OCI-M1 (cell line): ENCODE measurements at regions not wholly inside any gene's neighbourhood (a gene's known extent, or its start where the extent isn't known, plus 50 kb on each side); places are given as distances from the start of the nearest gene placed in this dataset.
A peak's percentile ranks its signal among the peaks of the same experiment; 100 is the strongest.

Experiments used
- DNase-seq: peaks from one replicate; lab custom pipeline; 2025; lab: John Stamatoyannopoulos, UW

GRCh38 chr16:85990861-85991301 lies 91.9 kb downstream of the IRF8 start:
- no peak for DNase-seq

DNA sequence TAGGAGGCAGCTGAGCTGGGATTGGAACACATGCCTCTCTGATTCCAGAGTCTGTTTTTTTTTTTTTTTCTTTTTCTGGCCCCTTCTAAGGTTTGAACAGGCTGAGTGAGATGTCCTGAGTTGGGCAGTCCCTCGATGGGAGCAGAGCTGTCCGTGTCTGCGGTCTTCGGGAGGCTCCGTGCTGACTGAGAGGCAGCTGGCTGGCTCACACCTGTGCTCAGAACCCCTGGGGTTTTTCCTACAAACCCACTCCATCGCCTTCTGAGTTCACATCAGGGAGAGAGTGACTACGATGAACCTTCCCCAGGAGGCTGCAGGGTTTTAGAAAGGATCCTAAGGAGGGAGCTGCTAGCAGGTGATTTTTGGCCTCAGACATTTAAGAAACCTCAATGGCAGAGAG lies 92.5 kb downstream of the IRF8 start:
- no peak for DNase-seq

DNA sequence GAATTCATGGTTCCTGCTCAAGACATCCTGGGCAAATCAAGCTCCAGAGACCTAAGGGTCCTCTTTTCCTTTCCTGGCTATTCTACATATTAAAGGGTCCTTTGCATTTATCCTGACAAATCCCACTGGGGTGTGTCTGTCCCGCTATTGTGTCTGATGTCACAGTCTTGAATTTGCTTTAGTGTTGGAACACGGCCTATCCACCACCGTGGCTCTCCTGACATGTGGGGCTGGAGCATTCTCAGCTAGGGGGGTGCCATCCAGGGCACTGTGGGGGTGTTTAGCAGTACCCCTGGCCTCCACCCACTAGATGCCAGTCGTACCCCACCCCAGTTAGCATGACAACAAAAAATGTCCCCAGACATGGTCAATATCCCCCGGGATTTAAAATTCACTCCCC lies 92.9 kb downstream of the IRF8 start:
- DNase-seq: no peak

GRCh38 chr16:85992359-85992758 lies 93.4 kb downstream of the IRF8 start:
- no peak for DNase-seq

- DNase-seq: no peak
Measured at GRCh38 chr16:85992779-85993178, 93.8 kb downstream of the IRF8 start.

- DNase-seq: no peak
Measured at GRCh38 chr16:85994492-85995490, 95.8 kb downstream of the IRF8 start.

DNA sequence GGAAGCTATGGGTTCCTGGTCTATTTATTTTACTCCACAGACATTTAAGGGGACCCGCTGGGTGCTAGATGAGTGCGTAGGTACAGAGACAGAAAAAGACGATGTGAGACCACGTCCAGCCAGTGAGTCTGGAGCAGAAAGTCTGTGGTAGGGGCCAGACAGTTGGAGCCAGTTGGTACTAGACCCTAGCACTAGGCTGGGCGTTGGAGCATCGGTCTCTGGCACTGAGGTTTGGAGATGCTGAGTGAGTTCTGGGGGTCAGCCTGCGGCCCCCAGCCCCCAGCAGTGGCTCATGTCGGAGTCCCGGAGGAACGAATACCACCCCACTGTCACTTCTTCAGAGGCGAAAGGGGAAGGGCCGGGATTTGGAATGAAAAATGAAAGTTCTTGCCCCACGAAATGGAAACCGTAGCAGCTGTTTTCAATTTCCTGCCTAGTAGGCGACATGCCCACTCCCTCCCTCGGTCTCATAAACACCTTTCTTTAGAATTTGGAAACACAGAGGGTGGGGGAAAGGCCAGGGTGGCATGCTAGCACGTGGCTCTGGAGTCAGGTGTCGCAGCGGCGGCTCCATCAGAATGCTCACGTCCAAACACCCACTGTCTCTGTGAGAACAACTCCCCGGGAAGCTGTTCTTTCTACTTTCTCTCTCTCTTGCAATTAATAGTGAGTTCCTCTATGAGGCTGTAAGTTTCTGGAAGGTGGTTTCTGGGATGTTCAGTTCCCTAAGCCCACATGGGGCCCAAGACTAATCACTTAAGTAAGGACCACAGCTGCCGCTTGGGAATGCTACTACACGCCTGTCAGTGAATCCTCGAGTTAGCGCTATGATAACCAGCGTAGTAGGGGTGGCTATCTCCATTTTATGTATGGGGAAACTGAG lies 96.8 kb downstream of the IRF8 start:
- no peak for DNase-seq

DNA sequence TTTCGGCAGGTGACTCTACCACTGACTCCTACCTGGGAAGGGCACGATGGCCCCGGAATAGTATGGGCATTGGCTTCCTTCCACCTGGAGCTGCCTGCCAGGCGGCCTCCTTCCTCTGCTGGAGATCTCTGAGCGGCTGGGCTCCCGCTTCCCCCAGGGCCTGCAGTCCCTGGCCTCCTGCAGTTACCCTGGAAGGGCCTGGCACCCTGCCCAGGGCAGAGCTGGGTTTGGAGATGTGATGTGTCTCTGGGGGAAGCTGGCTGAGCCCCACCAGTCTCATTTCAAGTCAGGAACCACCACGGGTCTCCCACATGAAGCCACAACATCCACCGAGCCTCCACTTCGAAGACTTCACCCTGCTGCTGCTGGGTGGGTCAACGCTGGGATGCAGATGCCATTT lies 97.9 kb downstream of the IRF8 start:
- no peak for DNase-seq

DNA sequence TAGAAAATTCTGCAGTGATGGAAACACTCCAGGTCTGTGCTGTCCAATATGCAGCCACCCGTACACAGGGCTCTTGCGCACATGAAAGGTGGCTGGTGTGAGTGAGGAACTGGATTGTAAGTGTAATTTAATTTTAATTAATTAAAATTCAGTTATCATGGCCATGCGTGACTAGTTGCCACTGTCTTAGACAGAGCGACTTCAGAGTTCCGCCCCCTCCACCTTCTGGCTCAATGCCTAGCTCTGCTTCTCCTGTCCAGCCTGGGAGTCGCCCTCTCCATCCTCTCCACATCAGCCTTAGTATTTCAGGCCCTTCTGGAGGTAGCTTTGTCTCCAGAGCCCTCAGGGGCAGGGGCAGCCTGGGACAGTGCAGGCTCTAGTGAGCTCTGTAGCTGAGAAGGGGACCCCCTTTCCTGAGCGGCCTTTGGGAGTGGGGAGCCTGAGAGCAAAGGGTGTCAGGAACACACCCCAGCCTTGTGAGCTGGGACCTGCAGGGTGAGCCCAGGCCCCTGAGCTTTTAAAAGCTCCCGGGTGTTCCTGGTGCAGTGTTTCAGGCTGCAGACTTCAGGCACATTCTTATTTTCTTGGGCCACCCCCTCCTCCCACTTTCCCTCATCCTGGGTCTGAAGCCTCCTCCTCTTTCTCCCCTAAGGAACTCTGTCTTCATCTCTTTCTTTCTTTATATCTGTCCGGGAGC lies 99.4 kb downstream of the IRF8 start:
- no peak for DNase-seq

DNA sequence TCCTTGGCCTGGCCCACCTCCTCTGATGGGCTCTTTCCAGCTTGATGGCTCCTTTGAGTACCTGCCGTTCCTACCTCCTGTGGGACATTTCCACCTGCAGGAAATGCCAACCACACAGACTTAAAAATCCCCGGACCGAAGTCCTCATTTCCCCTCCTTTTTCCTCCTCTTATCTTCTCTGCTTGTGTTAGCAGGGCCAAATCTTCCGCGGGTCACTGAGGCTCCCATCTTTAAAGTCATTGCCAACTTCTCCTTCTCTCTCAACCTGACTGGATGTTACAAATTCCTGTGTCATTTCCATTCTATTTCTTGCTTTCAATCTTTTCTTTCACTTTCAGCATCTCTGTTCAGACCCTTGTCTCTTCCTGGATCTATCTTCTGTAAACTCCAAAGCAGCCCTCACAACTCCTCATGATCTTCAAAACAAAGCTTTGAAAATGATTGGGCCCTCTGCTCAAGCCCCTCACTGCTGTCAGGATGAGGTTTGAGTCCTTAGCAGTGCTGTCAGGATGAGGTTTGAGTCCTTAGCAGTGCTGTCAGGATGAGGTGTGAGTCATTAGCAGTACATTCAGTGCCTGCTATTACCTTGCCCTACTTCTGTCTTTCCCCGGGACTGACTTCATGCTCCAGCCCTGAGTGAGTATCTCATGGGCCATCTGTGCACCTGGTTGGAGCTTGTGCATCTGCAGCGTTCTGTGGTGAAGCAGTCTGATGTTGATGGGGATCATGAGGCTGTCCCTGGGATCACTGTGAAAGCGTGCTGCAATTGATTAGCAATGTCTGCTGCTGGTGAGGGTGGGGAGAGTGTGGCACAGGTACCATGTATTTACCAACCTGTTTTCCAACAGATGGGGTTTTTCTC lies 100.1 kb downstream of the IRF8 start:
- DNase-seq: no peak

DNA sequence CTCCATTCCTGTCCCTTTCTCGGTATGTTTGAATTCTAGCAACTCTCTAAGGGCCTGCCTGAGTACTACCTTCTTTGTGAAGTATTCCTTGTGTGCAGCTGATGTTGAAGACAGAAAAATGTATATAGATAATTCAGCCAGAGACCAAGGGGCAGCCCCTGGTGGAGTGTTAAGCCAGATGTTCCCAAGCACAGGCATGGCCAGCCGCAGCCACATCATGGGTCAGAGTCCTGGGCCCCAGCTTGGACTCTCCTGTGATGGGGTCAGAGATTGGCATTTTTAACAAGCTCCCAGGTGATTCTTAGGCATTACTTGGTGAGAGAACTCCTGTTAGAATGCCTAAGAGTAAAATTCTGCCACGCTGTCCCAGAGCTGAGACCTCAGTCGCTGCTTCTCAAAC lies 100.8 kb downstream of the IRF8 start:
- no peak for DNase-seq

DNA sequence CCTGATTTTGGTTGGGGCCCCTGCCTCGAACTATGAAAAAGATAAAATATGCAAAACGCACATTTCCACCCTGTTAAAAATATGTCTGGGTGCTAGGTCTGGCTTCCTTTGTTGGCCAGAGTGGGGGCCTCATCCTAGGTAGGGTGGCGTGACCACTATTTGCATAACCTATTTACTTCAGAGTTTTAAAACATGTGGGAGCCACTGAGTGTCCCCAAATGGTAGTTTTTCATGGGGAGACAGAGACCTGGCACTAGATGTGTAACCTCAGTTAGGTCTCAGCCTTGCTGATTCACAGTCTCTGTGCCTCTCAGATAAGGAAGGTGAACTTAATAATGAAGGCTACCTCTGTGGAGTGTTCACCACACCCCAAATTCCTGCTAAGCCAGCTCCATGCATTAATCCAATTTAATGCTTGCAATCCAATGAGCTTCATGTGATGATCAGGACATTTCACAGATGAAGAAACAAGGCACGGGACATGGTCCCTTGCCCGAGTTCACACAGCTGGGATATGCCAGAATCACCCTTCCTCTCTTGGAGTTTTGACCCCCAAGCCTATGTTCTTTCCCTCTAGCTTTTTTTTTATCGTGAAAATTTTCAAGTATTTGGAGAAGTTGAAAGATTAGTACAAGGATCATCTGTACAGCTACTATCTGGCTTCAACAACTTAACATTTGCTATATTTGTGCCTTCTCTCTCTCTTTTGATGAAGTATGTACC lies 103.4 kb downstream of the IRF8 start:
- no peak for DNase-seq

GRCh38 chr16:86007524-86007923 lies 108.6 kb downstream of the IRF8 start:
- DNase-seq: no peak

DNA sequence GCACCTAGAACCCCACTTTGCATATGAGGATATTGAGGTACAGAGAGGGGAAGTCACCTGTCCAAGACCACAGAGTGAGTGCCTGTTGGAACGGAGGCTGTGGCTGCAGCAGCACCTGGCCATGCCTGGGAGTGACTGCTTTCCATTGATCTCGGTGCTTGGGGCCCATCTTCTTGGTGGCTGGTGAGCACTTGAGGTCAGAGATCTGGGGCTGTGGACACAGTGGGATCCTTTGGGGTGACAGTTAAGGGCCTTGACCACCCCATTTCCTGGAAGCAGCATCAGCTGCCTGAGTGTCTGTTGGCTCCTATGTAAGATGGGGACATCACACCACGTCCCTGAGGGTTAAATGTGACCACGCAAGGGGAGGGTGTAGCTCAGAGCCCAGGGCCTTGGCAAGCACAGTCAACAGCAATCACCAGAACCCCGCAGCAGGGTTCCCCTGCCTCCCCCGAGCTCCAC lies 111.7 kb downstream of the IRF8 start:
- no peak for DNase-seq

GRCh38 chr16:86011532-86011931 lies 112.6 kb downstream of the IRF8 start:
- no peak for DNase-seq

GRCh38 chr16:86012221-86012620 lies 113.3 kb downstream of the IRF8 start:
- no peak for DNase-seq

DNA sequence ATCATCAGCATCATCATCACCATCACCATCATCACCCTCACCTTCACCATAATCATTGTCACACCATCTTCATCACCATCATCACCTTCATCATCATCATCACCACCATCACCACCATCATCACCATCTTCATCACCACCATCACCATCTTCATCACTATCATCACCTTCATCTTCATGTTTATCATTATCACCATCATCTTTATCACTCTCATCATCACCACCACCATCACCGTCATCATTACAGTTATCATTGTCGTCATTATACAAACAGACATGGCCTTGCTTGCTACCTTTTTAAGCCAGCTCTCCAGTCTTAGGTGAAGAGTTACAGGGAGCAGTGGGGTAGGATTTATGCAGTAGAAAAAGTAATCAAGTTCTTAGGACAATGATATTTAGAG lies 114.9 kb downstream of the IRF8 start:
- no peak for DNase-seq

DNA sequence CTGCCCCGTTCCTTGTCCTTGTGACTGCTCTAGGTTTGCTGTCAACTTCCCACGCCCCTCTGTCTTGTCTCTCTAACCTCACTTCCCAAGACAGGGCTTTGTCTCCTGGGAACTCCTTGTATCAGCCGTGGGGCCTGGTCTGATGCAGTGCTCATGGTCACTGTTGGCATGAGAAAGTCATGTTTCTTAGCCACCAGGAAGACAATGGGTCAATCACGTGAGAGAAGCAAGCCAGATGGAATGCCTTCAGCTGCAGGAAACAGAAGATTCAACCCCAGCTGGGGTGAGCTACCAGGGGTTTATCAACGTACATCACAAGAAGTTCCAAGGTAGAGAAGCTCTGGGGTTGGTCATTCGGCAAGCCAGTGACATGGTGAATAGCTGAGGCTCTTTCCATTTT lies 116.6 kb downstream of the IRF8 start:
- no peak for DNase-seq

DNA sequence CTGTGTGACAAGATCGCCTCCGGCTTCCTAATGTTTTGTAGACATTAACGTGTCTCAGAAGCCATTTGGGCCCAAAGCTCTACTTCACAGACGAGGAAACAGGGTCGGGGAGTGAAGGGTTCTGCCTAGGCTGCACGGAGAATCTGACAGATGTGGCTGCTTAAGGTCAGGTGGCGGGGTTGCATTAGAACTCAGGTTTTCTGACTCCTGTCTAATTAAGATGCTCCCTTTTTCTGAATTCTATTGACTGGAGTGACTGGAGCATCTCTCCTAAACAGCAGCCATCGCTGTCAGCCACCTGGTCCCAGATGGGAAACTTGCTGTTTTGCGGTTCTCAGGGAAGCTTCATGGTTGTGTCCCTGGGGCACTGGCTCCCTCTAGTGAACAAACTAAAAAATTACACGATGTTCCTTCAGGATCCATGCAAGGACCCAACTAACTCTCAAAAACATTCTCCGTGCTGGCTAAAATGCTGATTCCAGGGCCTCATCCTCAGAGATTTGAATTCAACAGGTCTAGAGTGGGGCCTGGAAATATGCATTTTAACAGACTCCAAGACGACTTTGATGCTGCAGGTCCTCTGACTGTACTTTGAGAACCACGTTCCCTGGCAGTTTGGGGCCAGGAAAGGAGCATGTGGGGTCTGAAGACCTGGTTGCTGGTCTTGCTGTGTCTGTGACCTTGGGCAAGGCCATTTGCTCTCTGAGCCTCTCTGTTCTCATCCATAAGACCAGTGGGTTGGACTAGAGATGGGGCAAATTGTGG lies 117.4 kb downstream of the IRF8 start:
- peak; percentile 50 for DNase-seq

- DNase-seq: no peak
Measured at GRCh38 chr16:86018071-86018470, 119.1 kb downstream of the IRF8 start.
